LHCN-M2 (cell line): ENCODE measurements at regions not wholly inside any gene's neighbourhood (a gene's known extent, or its start where the extent isn't known, plus 50 kb on each side); places are given as distances from the start of the nearest gene placed in this dataset.

Experiments
- DNase-seq: peaks from one replicate; pipeline ENCODE4 v3.0.0-alpha.2; 2012; ENCODE audit warnings: low read depth

- no peak for DNase-seq
These were observed 169.6 kb upstream of the ADRA1B start for GRCh38 chr5:159746707-159747106.

GRCh38 chr5:159749146-159749545 lies 167.1 kb upstream of the ADRA1B start:
- DNase-seq: peak; percentile 44

- no peak for DNase-seq
These were observed 166.1 kb upstream of the ADRA1B start for GRCh38 chr5:159750226-159750625.

- DNase-seq: no peak
These were observed 164.8 kb upstream of the ADRA1B start for GRCh38 chr5:159751459-159751858.

GRCh38 chr5:159752622-159753275 lies 163.5 kb upstream of the ADRA1B start:
- DNase-seq: peak; percentile 63

- DNase-seq: no peak
These were observed 158.1 kb upstream of the ADRA1B start for GRCh38 chr5:159758189-159758588.

GRCh38 chr5:159759791-159760290 lies 156.4 kb upstream of the ADRA1B start:
- no peak for DNase-seq

GRCh38 chr5:159762921-159763320 lies 153.4 kb upstream of the ADRA1B start:
- no peak for DNase-seq

GRCh38 chr5:159763562-159763961 lies 152.7 kb upstream of the ADRA1B start:
- DNase-seq: no peak

- DNase-seq: peak; percentile 76
These were observed 151.8 kb upstream of the ADRA1B start for GRCh38 chr5:159764283-159765134.

- DNase-seq: no peak
These were observed 151.2 kb upstream of the ADRA1B start for GRCh38 chr5:159765135-159765433.

- no peak for DNase-seq
These were observed 150.3 kb upstream of the ADRA1B start for GRCh38 chr5:159765760-159766517.

GRCh38 chr5:159768243-159768642 lies 148.0 kb upstream of the ADRA1B start:
- no peak for DNase-seq

- no peak for DNase-seq
These were observed 143.6 kb upstream of the ADRA1B start for GRCh38 chr5:159772698-159773061.

- peak; percentile 84 for DNase-seq
These were observed 143.0 kb upstream of the ADRA1B start for GRCh38 chr5:159773062-159773924.

- DNase-seq: no peak
These were observed 141.7 kb upstream of the ADRA1B start for GRCh38 chr5:159774476-159775031.

- DNase-seq: no peak
These were observed 140.4 kb upstream of the ADRA1B start for GRCh38 chr5:159775890-159776289.

GRCh38 chr5:159777049-159777660 lies 139.1 kb upstream of the ADRA1B start:
- DNase-seq: peak; percentile 38

- DNase-seq: no peak
These were observed 136.8 kb upstream of the ADRA1B start for GRCh38 chr5:159779481-159779880.

GRCh38 chr5:159780246-159780645 lies 136.0 kb upstream of the ADRA1B start:
- no peak for DNase-seq
